Skeletal muscle cell (primary cell): ENCODE measurements at regions not wholly inside any gene's neighbourhood (a gene's known extent, or its start where the extent isn't known, plus 50 kb on each side); places are given as distances from the start of the nearest gene placed in this dataset.

Experiments used
- DNase-seq: peaks from one replicate; pipeline ENCODE4 v3.0.0-alpha.2; 2010; ENCODE audit warnings: low read depth
- H3K4me3 ChIP-seq: 2 replicates; pipeline ENCODE4 v1.5.1; 2011; ENCODE audit warnings: low read depth, mild to moderate bottlenecking, control low read depth, low read length, moderate library complexity

DNA sequence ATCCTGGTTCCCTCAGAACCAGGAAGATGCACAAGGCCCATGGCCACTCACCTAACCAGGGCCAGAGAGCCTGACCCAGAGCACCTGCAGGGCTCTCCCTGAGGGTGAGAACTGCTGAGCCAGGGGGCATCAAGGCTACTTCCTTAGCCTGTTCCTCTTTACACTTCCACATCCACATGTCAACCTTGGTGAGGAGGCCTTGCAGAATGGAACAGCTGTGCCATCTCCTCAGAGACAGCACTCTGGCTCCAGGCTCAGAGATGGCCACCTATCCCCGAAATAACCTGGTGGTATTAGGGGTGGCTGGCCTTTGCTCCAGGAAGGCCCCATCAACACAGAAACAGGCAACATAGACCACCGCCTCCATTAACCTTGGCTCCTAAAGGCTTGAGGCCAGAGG lies 473.0 kb downstream of the RPS24 start:
- DNase-seq = no peak

GRCh38 chr10:78507510-78508160 lies 474.0 kb downstream of the RPS24 start:
- DNase-seq = no peak
- no peak overlapping the region for H3K4me3 ChIP-seq

More for the DNA sequence above, 473.0 kb downstream of the RPS24 start:
- H3K4me3 ChIP-seq = no peak overlapping the region

- H3K4me3 ChIP-seq = no peak overlapping the region
- DNase-seq = no peak
Observed at GRCh38 chr10:78508955-78509748, 475.5 kb downstream of the RPS24 start.

DNA sequence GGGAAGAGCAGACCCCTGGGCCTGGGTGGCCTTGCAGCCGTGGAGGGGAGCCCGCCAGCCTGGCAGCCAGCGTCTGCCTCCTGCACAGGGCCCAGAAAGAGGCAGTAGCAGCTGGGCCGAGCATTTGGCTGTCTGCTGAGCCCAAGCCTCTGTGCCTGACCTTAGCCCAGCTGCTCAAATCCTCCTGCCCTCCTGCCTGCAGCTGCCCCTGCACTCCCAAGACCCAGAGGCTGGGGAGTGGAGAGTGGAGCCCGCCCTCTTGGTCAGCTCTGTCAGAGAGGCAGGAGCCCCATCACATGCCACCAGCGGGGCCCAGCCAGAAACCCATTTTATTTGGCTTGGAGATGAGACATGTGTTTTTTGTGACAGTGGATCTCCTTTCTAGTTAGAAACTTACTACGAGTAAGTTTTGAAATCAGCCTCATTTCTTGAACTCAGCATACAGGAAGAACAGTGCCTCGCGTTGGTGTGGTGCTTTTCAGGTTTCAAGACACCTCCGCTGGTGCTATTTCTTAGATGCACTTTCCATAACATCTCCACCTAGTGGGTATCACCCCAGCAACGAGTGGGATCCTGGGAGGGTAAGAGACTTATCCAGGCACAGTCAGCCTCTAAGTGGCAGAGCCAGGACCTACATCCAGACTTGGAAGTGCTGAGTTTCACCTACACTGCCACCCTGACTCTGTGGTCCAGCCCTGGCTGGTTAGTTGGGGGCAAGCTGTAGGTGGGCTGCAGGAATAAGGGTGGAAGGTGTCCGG lies 477.1 kb downstream of the RPS24 start:
- DNase-seq = no peak

GRCh38 chr10:78511324-78512204 lies 477.9 kb downstream of the RPS24 start:
- no peak overlapping the region for H3K4me3 ChIP-seq
- DNase-seq = no peak

More for the DNA sequence above, 477.1 kb downstream of the RPS24 start:
- H3K4me3 ChIP-seq = no peak overlapping the region

GRCh38 chr10:78512205-78512550 lies 478.5 kb downstream of the RPS24 start:
- no peak overlapping the region for H3K4me3 ChIP-seq
- no peak for DNase-seq

DNA sequence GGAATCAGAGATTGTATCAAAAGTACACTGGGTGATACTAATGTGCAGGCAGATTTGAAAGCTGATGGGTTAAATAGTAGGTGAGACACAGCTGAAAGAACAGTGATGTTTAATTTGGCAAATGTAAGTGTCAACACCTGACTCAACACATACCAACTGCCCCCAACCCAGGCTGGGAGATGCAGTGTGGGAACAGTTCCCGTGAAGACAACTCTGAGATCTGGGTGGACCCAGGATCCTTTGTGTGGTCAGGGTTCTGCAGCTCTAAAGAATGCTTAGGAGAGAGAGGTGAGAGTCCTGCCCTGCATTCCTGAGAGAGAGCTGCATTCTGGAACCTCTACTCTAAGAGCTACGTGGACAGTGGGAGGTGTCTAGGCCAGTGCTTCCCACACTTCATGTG lies 479.7 kb downstream of the RPS24 start:
- H3K4me3 ChIP-seq = no peak overlapping the region
- no peak for DNase-seq

GRCh38 chr10:78513986-78514385 lies 480.3 kb downstream of the RPS24 start:
- no peak overlapping the region for H3K4me3 ChIP-seq
- DNase-seq = no peak

- H3K4me3 ChIP-seq = no peak overlapping the region
Observed at GRCh38 chr10:78514459-78514858, 480.8 kb downstream of the RPS24 start.

DNA sequence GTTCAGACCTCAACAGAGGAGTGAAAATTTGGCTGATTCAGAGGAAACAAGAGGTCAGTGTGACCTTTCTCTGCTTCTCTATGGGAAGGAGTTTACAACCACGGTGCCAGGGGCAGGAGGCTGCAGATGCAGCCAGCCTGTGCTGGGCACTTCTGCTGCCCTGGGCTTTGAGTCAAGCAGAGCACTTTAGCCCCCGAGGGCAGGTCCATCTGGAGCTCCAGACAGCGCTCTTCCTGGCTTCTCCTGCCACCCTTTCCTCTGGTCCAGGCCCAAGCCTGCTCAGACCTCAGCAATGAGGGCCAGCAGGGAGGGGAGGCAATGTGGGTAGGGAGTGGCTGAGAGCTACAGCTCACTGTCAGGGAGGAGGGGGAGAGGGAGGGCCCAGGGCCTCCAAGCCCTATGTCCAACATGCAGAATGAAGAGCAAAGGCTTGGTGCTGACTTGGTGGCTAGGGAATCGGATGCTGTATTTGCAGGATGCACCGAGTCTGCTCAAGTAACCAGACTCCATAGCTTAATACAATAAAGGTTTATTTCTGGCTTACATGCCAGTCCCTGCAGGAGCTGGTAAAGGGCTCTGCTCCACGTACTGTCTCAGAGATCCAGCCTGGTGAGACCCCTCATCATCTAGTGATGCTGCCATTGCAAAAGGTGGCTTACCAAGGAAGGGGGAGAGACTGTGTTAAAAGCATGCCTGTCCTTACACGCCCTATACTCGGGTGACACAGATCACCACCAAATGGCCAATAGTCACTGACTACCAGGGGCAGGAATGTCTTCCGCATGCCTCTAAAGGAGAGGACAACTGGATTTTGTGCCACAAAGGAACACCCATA lies 481.6 kb downstream of the RPS24 start:
- no peak overlapping the region for H3K4me3 ChIP-seq
- DNase-seq = no peak

More at GRCh38 chr10:78514459-78514858, 480.8 kb downstream of the RPS24 start:
- no peak for DNase-seq

- H3K4me3 ChIP-seq = no peak overlapping the region
- DNase-seq = no peak
Observed at GRCh38 chr10:78515873-78516153, 482.1 kb downstream of the RPS24 start.

DNA sequence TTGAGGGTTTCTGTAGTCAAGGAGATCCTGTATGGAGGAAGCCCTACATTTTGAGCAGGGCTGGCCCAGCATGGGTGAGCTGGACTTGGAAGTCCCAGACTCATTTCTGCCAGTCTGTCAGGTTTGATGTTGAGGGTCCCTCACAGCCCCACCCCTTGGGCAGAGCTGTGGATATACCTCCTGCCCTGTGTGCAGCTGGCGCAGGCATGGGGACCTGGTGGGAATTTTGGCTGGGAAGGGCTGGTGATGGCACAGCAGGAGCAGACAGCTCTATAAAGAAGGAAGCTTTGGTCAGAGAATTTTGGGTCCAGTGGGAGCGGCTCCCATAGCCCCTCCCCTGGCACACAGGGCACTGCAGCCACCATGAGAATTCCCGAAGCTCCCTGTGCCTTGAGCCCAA lies 482.6 kb downstream of the RPS24 start:
- H3K4me3 ChIP-seq = no peak overlapping the region
- DNase-seq = no peak

- no peak overlapping the region for H3K4me3 ChIP-seq
- DNase-seq = no peak
Observed at GRCh38 chr10:78516756-78517155, 483.1 kb downstream of the RPS24 start.

GRCh38 chr10:78518224-78518623 lies 484.6 kb downstream of the RPS24 start:
- H3K4me3 ChIP-seq = no peak overlapping the region
- DNase-seq = no peak

DNA sequence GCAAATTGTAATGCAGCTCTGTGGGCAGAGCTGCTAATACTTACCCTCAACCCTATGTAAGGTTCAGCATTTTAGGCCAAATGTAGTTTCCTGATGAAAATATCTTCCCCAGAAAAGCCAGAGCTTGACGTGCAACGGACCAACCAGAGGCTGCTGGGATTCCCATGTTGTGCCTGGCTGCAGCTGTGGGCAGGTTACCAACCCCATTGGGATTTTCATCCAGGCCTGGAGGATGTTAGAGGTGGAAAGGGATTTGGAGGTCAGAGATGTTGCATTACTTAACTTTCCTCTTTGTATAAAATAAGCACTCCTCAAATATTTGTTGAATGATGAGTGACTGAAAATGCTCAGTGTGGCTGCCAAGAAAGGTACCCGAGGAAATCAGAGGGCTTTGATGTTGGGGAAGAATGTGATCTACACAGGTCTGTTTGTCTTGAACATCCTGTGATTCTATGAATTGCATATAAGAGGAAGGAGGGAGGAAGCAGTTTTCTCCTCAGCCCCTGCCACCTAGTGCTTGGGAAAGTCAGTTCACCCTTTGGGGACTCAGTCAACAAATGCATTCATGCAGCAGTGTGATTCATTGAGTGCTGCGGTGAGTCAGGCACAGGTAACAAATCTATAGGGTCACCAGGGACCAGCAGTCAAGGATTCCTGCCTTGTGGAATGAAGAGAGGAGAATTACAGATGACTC lies 487.2 kb downstream of the RPS24 start:
- no peak for DNase-seq
- no peak overlapping the region for H3K4me3 ChIP-seq

DNA sequence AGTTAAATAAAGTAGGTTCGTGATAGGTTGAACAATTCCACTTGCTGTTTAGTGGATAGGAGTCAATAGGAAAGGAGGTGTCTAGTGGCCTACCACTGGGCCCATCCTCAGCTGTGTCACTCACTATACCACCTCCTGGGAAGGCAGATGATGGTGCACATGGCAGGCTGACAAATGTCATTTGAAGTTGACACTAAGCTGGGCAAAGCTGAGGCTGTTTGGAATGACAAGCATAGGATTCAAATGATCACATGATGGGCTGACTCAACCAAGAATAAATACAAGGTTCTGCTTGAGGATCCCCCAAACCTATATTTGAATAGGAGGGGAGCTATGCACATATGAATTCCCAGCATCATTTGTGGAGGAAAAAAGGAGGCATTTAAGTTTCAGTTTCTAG lies 489.8 kb downstream of the RPS24 start:
- no peak for DNase-seq
- no peak overlapping the region for H3K4me3 ChIP-seq

GRCh38 chr10:78524342-78524741 lies 490.7 kb downstream of the RPS24 start:
- DNase-seq = no peak
- H3K4me3 ChIP-seq = no peak overlapping the region

GRCh38 chr10:78524941-78525340 lies 491.3 kb downstream of the RPS24 start:
- DNase-seq = no peak

More at GRCh38 chr10:78524941-78525340, 491.3 kb downstream of the RPS24 start:
- H3K4me3 ChIP-seq = no peak overlapping the region
